SK-N-MC (cell line): ENCODE measurements at regions not wholly inside any gene's neighbourhood (a gene's known extent, or its start where the extent isn't known, plus 50 kb on each side); places are given as distances from the start of the nearest gene placed in this dataset.

ENCODE experiments used
- DNase-seq: peaks from one replicate; pipeline ENCODE4 v3.0.0-alpha.2; 2011; ENCODE audit warnings: low read depth, low spot score
- H3K27ac ChIP-seq: fragments of 200-600 bp; sonication (generic); 2 replicates; pipeline ENCODE4 v1.5.1; 2016; ENCODE audit warnings: mixed run types
- H3K36me3 ChIP-seq: fragments of 200-600 bp; sonication (generic); 2 replicates; pipeline ENCODE4 v1.6.1; 2017; ENCODE audit warnings: antibody characterized with exemption, low read length, mixed read lengths; ENCODE audit not compliant: insufficient read depth
- H3K4me3 ChIP-seq: fragments of 200-600 bp; sonication (generic); 2 replicates; pipeline ENCODE4 v1.5.1; 2016
- H3K9ac ChIP-seq: fragments of 200-600 bp; sonication (generic); 2 replicates; pipeline ENCODE4 v1.8.0; 2017; ENCODE audit warnings: mixed run types, mixed read lengths; ENCODE audit not compliant: insufficient read length
- H3K9me3 ChIP-seq: fragments of 200-600 bp; sonication (generic); 2 replicates; pipeline ENCODE4 v1.6.1; 2017; ENCODE audit warnings: low read depth, mild to moderate bottlenecking, antibody characterized with exemption, low read length, moderate library complexity, mixed read lengths
- EZH2 ChIP-seq: fragments of 200-600 bp; sonication (generic); IDR thresholded peaks from one replicate; pipeline ENCODE4 v1.6.1; 2017; ENCODE audit warnings: antibody characterized with exemption
- FOXP2 ChIP-seq: optimal IDR thresholded peaks from 2 replicates; pipeline ENCODE3; 2011; ENCODE audit warnings: mild to moderate bottlenecking, moderate library complexity; ENCODE audit not compliant: insufficient read depth; ENCODE audit errors: extremely low read length, control extremely low read depth
- POLR2AphosphoS5 ChIP-seq: IDR thresholded peaks from 2 replicates; pipeline ENCODE4 v1.6.1; 2012; ENCODE audit warnings: mild to moderate bottlenecking, low read depth, low read length, borderline replicate concordance

DNA sequence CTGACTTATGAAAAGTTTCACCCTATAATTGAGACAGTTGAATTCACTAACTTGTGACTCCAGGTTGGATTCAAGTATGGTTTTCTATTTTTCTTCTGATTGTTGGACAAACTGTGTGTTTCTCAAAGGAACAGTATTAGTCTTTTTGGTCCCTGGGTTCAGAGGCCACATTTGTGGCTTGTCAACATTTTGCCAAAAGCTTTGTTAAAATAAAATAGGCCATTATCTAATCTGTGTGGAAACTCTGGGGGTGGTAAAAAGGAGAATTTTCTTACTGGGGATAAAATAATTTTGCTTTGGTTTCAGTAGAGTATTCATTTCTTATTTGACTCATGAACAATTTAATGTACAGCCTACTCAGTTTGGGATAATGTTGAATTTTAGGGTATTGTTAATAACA, 166.3 kb downstream of the TMEM167A start:
- Histone ChIP-seq H3K9me3 (no peaks in the 10 kb centered on the region), H3K27ac (no peak overlapping the region), H3K4me3 (no peak overlapping the region), H3K9ac (no peak overlapping the region), H3K36me3 (no peaks in the 10 kb centered on the region)
- DNase-seq: no peak
- no peak for TF ChIP-seq POLR2AphosphoS5
- TF ChIP-seq FOXP2: no peak
- TF ChIP-seq EZH2: no peak

DNA sequence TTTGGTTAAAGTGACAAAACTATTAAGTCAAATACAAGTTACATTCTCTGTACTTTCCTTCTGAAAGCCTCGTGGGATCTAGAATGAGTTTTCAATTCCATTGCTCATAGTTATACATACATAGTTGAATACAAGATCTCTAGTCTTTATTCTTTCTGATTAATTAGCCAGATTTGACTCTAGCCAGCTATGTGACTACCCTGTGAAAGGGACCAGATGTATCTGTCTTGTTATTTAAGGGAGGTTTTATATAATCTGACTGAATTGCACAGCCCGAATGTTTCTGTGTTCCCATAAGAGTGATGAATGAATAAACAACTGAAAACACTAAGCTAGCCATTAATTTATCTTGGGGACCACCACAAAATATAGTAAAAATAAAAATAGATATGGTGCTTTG, 166.7 kb downstream of the TMEM167A start:
- Histone ChIP-seq H3K4me3 (no peak overlapping the region), H3K27ac (no peak overlapping the region), H3K36me3 (no peaks in the 10 kb centered on the region), H3K9me3 (no peaks in the 10 kb centered on the region), H3K9ac (no peak overlapping the region)
- TF ChIP-seq FOXP2 (no peak), EZH2 (no peak), POLR2AphosphoS5 (no peak)
- no peak for DNase-seq

DNA sequence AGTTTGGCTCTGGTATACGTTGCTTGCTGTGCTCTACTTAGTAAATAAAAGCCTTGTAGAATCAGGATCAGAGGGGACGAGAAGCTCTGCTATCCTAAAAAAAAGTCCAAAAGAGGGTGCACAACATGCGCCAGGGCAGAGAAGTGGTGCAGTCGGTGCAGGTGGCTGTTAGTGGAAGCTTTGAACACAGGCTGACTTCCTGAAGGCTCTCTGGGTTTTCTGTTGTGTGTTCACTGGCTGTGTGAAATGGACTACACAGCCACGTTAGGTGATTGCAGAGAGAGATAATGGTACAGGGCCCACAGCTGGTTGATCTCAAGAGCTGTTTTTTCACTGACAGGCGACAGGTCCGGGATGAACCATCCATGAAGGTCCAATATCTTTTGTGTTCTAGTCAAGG, 167.4 kb downstream of the TMEM167A start:
- H3K4me3 ChIP-seq: no peak overlapping the region
- H3K36me3 ChIP-seq: no peaks in the 10 kb centered on the region
- no peak for DNase-seq
- H3K9ac ChIP-seq: no peak overlapping the region
- no peak overlapping the region for H3K27ac ChIP-seq
- TF ChIP-seq FOXP2 (no peak), EZH2 (no peak), POLR2AphosphoS5 (no peak)
- no peaks in the 10 kb centered on the region for H3K9me3 ChIP-seq

DNA sequence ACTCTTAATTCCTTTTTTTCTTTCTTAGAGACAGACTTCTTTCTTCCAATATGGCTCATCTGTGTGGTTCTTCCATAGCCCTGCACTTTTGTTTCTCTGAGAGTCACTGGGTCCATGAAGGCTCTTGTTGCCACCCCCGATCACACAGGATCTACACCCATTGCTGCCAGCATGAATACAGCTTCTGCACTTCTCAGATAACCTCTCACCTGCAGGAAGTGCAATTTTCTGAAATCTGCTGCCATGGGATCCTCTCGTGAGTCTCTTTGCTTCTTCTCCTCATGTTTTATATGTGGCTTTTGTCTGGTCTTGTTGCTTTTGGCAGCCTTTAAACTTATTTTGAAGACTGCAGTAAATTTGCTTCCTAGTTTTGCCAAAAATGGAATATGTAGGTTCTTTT, 171.2 kb downstream of the TMEM167A start:
- Histone ChIP-seq H3K9me3 (no peaks in the 10 kb centered on the region), H3K9ac (no peak overlapping the region), H3K27ac (no peak overlapping the region), H3K36me3 (no peaks in the 10 kb centered on the region), H3K4me3 (no peak overlapping the region)
- no peak for TF ChIP-seq FOXP2
- TF ChIP-seq POLR2AphosphoS5: no peak
- no peak for TF ChIP-seq EZH2
- DNase-seq: no peak

DNA sequence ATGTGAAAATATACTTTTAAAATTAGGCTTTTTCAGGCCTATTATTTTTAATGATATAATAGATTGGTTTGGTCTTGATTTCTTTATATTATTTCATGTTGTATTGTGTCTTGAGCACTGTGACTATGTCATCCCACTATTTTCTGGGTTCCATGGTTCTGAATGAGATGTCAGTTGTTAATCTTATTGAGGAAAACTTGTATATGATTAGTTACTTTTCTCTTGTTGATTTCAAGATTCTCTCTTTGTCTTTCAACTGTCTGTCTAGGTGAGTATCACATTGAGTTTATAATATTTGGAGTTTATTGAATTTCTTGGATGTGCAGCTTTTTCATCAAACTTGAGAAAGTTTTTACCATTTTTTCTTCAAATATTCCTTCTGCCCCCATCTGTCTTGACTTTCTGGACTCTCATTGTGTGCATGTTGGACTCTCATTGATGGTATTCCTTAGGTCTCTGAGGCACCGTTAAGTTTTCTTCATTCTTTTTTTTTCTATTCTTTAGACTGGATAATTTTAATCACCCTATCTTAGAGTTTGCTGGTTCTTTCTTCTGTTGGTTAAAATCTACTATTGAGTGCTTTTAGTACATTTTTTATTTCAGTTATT, 175.8 kb downstream of the TMEM167A start:
- Histone ChIP-seq H3K27ac (no peak overlapping the region), H3K9me3 (no peaks in the 10 kb centered on the region; the same call in 1 of the 2 replicates), H3K9ac (no peak overlapping the region), H3K4me3 (no peak overlapping the region), H3K36me3 (no peaks in the 10 kb centered on the region)
- no peak for DNase-seq
- TF ChIP-seq FOXP2 (no peak), EZH2 (no peak), POLR2AphosphoS5 (no peak)

DNA sequence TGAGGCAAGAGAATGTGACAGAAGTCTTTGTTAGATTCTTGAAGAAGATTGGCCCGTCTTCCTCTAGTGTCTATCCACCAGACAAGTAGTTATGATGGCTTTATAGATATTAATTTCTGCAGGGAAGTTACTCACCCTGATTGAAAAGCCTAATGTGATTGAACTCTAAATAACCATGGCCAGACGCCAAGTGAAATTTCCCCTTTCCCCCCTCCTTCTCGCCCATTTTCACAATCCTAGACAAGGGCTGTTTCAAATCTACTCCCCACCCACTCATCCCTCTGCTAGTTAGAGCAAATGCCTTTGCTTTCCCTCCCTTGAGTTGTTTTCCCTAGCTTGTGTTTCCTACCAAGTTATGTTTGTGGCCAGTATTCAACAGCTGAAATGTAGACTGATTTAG, 182.5 kb downstream of the TMEM167A start:
- Histone ChIP-seq H3K9me3 (no peaks in the 10 kb centered on the region), H3K9ac (no peak overlapping the region), H3K4me3 (no peak overlapping the region), H3K36me3 (no peaks in the 10 kb centered on the region), H3K27ac (no peak overlapping the region)
- no peak for TF ChIP-seq FOXP2
- no peak for TF ChIP-seq EZH2
- TF ChIP-seq POLR2AphosphoS5: no peak
- no peak for DNase-seq

DNA sequence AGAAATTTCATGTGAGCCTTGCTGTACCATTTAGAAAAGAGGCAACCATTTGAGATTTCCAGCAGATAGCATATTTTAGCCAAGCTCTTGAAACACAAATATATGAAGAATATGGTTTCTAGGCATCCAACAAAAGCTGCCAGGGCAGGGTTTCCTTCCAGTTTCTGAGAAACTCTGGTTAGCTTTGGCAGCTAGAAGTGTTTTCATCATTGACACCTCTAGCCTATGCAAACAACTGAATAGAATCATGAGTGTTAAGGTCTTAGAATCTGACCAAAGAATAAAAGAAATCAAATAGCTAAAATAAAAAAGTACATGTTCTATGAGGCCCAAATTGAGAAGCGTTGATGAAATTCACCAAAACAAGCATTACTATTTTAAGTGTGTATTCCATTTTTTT, 188.1 kb downstream of the TMEM167A start:
- TF ChIP-seq FOXP2 (no peak), POLR2AphosphoS5 (no peak), EZH2 (no peak)
- DNase-seq: no peak
- no peaks in the 10 kb centered on the region for H3K36me3 ChIP-seq
- H3K4me3 ChIP-seq: no peak overlapping the region
- H3K9ac ChIP-seq: no peak overlapping the region
- no peak overlapping the region for H3K27ac ChIP-seq
- H3K9me3 ChIP-seq: no peaks in the 10 kb centered on the region

DNA sequence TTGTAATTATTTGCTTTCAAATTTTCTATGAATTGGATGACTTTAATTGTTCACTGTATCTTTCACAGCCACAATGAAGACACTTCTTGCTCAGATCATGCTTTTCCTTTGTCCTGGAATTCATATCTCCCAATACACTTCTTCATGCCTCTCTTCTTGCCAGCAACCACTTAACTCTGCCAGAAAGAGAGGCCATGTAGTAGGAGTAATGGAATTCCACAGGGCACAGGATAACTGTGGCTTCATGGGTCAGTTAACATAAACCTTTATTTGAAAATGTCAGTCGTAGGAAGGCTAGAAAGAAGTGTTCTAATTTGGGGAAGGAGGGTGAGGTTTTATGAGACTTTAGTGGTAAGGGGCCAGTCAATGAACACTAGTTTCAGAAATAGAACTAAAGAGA, 190.3 kb downstream of the TMEM167A start:
- TF ChIP-seq POLR2AphosphoS5 (no peak), FOXP2 (no peak), EZH2 (no peak)
- no peak overlapping the region for H3K27ac ChIP-seq
- H3K36me3 ChIP-seq: no peaks in the 10 kb centered on the region
- DNase-seq: no peak
- H3K9me3 ChIP-seq: no peaks in the 10 kb centered on the region
- H3K4me3 ChIP-seq: no peak overlapping the region
- H3K9ac ChIP-seq: no peak overlapping the region
